ENCODE measurements at regions not wholly inside any gene's neighbourhood (a gene's known extent, or its start where the extent isn't known, plus 50 kb on each side); places are given as distances from the start of the nearest gene placed in this dataset.

GRCh38 chr20:60126975-60127374 is 168.8 kb downstream of the CDH26 start:
- no peak for DNase-seq (ENCODE audit: low read depth)

GRCh38 chr20:60131375-60131774 is 173.2 kb downstream of the CDH26 start:
- no peak for DNase-seq (ENCODE audit: low read depth)

GRCh38 chr20:60132162-60132826 is 174.1 kb downstream of the CDH26 start:
- DNase-seq (ENCODE audit: low read depth): no peak

- no peak for DNase-seq (ENCODE audit: low read depth)
Observed at GRCh38 chr20:60132827-60133670, 174.8 kb downstream of the CDH26 start.

GRCh38 chr20:60135276-60135675 is 177.1 kb downstream of the CDH26 start:
- DNase-seq (ENCODE audit: low read depth): no peak

- DNase-seq (ENCODE audit: low read depth): no peak
Observed at GRCh38 chr20:60136645-60137401, 178.6 kb downstream of the CDH26 start.

- DNase-seq (ENCODE audit: low read depth): no peak
Observed at GRCh38 chr20:60137657-60138245, 179.5 kb downstream of the CDH26 start.

- no peak for DNase-seq (ENCODE audit: low read depth)
Observed at GRCh38 chr20:60138256-60139220, 180.3 kb downstream of the CDH26 start.

GRCh38 chr20:60139663-60140446 is 181.6 kb downstream of the CDH26 start:
- no peak for DNase-seq (ENCODE audit: low read depth)

- no peak for DNase-seq (ENCODE audit: low read depth)
Observed at GRCh38 chr20:60142587-60142986, 184.4 kb downstream of the CDH26 start.

GRCh38 chr20:60143261-60143842 is 185.1 kb downstream of the CDH26 start:
- DNase-seq (ENCODE audit: low read depth): no peak

GRCh38 chr20:60144404-60144803 is 186.2 kb downstream of the CDH26 start:
- no peak for DNase-seq (ENCODE audit: low read depth)

GRCh38 chr20:60144974-60145527 is 186.8 kb downstream of the CDH26 start:
- DNase-seq (ENCODE audit: low read depth): no peak

GRCh38 chr20:60147004-60147403 is 188.8 kb downstream of the CDH26 start:
- DNase-seq (ENCODE audit: low read depth): no peak

- DNase-seq (ENCODE audit: low read depth): no peak
Observed at GRCh38 chr20:60148885-60149284, 190.7 kb downstream of the CDH26 start.

- no peak for DNase-seq (ENCODE audit: low read depth)
Observed at GRCh38 chr20:60152792-60153191, 194.6 kb downstream of the CDH26 start.

GRCh38 chr20:60160451-60161145 is 202.4 kb downstream of the CDH26 start:
- no peak for DNase-seq (ENCODE audit: low read depth)

- DNase-seq (ENCODE audit: low read depth): no peak
Observed at GRCh38 chr20:60167812-60168211, 209.6 kb downstream of the CDH26 start.

GRCh38 chr20:60168963-60169362 is 210.7 kb downstream of the CDH26 start:
- DNase-seq (ENCODE audit: low read depth): no peak

Measured in forelimb muscle (tissue), 1 donor.